ENCODE measurements at regions not wholly inside any gene's neighbourhood (a gene's known extent, or its start where the extent isn't known, plus 50 kb on each side); places are given as distances from the start of the nearest gene placed in this dataset.

DNA sequence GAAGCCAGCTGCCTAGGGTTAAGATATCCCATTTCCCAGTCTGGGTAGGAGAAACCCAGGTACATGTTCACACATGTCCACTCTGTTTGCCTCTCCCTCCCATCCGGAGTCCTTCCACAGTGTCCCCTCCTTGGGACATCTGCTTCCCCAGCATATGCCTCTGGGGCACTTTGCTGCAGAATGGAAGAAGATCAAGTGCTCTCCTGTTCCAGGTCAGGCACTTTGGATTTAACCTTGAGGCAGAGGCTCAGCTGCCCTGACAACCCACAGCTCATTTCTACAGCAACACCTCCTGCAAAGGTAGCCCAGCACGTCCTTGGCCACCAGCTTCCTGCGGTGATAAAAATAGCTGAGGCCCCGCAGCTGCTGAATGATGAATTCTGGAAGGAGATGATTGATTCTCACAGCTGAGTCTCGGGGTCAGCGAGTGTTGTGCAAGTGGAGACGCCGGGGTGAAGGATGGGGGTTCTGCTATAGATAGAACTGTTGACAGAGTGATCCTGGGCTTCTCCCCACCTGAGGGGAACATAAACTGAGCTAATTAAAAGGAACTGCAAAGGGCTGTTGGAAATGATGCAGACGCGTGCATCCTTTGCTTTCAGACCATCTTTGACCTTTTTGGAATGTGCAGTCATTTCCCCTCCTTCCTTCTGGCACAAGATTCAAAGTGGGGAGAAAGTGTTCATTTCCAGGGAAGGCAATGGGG is 145.0 kb downstream of the SLC38A6 start (continued):
- TF ChIP-seq HDAC6 (IDR thresholded peaks at IDR 0.05; ENCODE audit: low read depth, low read length) (no peak), SRF (IDR thresholded peaks at IDR 0.05; ENCODE audit: low read depth, low read length) (no peak), PHF8 (conservative IDR thresholded peaks at IDR 0.05; ENCODE audit: low read depth, low read length) (no peak)
